K562 (cell line): ENCODE measurements at regions not wholly inside any gene's neighbourhood (a gene's known extent, or its start where the extent isn't known, plus 50 kb on each side); places are given as distances from the start of the nearest gene placed in this dataset.

ENCODE experiments used
- ATAC-seq: fragments of 200-7000 bp; cut with Tn5 transposase; 3 replicates; pipeline ENCODE4 v1.9.1; 2020; ENCODE audit warnings: moderate library complexity
- BruUV-seq: library from RNA; stranded (reverse); fragments of 400-500 nt; replicated peaks from 2 replicates; lab custom pipeline; 2021; lab: Mats Ljungman, UMichigan
- CTCF ChIA-PET: fragments of 300-600 bp; formaldehyde crosslinking; extraction: SDS; loops from one replicate; lab custom pipeline; 2021; ENCODE audit warnings: low intra/inter-chr PET ratio; lab: Yijun Ruan, JAX
- POLR2A ChIA-PET: fragments of 300-600, 350-650 bp; sonication (Branson Sonifier 250); formaldehyde crosslinking; extraction: SDS; loops from one replicate; lab custom pipeline; 2021; ENCODE audit warnings: antibody characterized with exemption, inconsistent platforms; lab: Yijun Ruan, JAX
- DNase-seq, 4 experiments: peaks; one replicate each; pipeline versions ENCODE4 v3.0.0 to v3.0.0-alpha.2; 2011 to 2018; ENCODE audit warnings: low spot score in 3 of 4, mixed read lengths in 3 of 4; ENCODE audit errors: extremely low read depth in 1 of 4
- FAIRE-seq: peaks from 2 replicates; lab custom pipeline; 2011; peaks lifted over from hg19 to GRCh38; lab: Jason Lieb, UNC
- H2AFZ ChIP-seq: 2 replicates; pipeline ENCODE4 v1.6.0; 2011; ENCODE audit warnings: low read depth, low read length, control low read depth, inconsistent platforms
- H3K27ac ChIP-seq: fragments of 200-600 bp; 3 replicates; pipeline ENCODE4 v1.8.0; 2011; ENCODE audit warnings: low read depth, mild to moderate bottlenecking, control low read depth, inconsistent platforms, low read length, moderate library complexity, mixed read lengths; ENCODE audit errors: extremely low read depth
- H3K27me3 ChIP-seq, 2 experiments: fragments of 300-600 bp in 1 of 2; 2 replicates in 1 of 2; 3 replicates in 1 of 2; pipeline versions ENCODE4 v1.6.0 to v1.8.0; 2011; ENCODE audit warnings: inconsistent platforms in 2 of 2, low read length in 2 of 2, mild to moderate bottlenecking in 1 of 2, mixed read lengths in 1 of 2, moderate library complexity in 1 of 2; ENCODE audit not compliant: control insufficient read depth in 2 of 2, insufficient read depth in 2 of 2
- H3K36me3 ChIP-seq: fragments of 300-600 bp; 3 replicates; pipeline ENCODE4 v1.8.0; 2011; ENCODE audit warnings: mild to moderate bottlenecking, low read length, inconsistent platforms; ENCODE audit not compliant: control insufficient read depth, insufficient read depth
- H3K4me1 ChIP-seq, 2 experiments: fragments of 200-600 bp in 1 of 2; replicated peaks in 1 of 2; 2 replicates in 1 of 2; 3 replicates in 1 of 2; pipeline versions ENCODE4 v1.5.1 to v1.8.0; 2011; ENCODE audit warnings: inconsistent platforms in 2 of 2, low read length in 2 of 2, mild to moderate bottlenecking in 1 of 2, mixed read lengths in 1 of 2, moderate library complexity in 1 of 2; ENCODE audit not compliant: control insufficient read depth in 2 of 2, insufficient read depth in 2 of 2
- H3K4me2 ChIP-seq: 2 replicates; pipeline ENCODE4 v1.6.1; 2011; ENCODE audit warnings: low read length, control low read depth, inconsistent platforms, mixed read lengths; ENCODE audit not compliant: insufficient read depth
- H3K4me3 ChIP-seq: fragments of 200-600 bp; sonication (generic), shearing (Covaris generic); 2 replicates; pipeline ENCODE4 v1.5.1; 2016; ENCODE audit warnings: control low read depth, inconsistent platforms
- H3K79me2 ChIP-seq: fragments of 200-600 bp; 3 replicates; pipeline ENCODE4 v1.8.0; 2011; ENCODE audit warnings: low read length, inconsistent platforms; ENCODE audit not compliant: control insufficient read depth, insufficient read depth
- H3K9ac ChIP-seq, 2 experiments: 2 replicates each; pipeline versions ENCODE4 v1.6.0 to v1.6.1; 2011; ENCODE audit warnings: low read depth in 2 of 2, low read length in 2 of 2, control low read depth in 1 of 2, inconsistent platforms in 1 of 2, mild to moderate bottlenecking in 1 of 2, mixed read lengths in 1 of 2; ENCODE audit not compliant: insufficient read depth in 1 of 2
- H3K9me1 ChIP-seq: one replicate; pipeline ENCODE4 v1.6.0; 2011; ENCODE audit warnings: inconsistent platforms, mild to moderate bottlenecking, low read length, moderate library complexity; ENCODE audit not compliant: control insufficient read depth, insufficient read depth
- H3K9me3 ChIP-seq: replicated peaks from 2 replicates; pipeline ENCODE4 v1.5.1; 2011; ENCODE audit warnings: low read depth, low read length, inconsistent platforms; ENCODE audit not compliant: control insufficient read depth, insufficient read depth
- H4K20me1 ChIP-seq: replicated peaks from 2 replicates; pipeline ENCODE4 v1.6.1; 2011; ENCODE audit warnings: low read length, inconsistent platforms, mixed read lengths; ENCODE audit not compliant: control insufficient read depth, insufficient read depth
- NFIC ChIP-seq: fragments of 450-650 bp; IDR thresholded peaks from 2 replicates; pipeline ENCODE4 v1.6.1; 2017; ENCODE audit warnings: mild to moderate bottlenecking, inconsistent platforms
- ZBTB11 ChIP-seq, 3 experiments: fragments of 200-800 bp in 1 of 3; fragments of 250-450 bp in 1 of 3; fragments of 450-650 bp in 1 of 3; sonication (Bioruptor Pico) in 1 of 3; sonication (Bioruptor generic) in 1 of 3; formaldehyde crosslinking in 1 of 3; IDR thresholded peaks; 2 replicates each; pipeline versions ENCODE4 v1.6.1 to v1.8.0; 2016 to 2022; ENCODE audit warnings: mild to moderate bottlenecking in 2 of 3, missing genetic modification characterization in 2 of 3, missing compliant biosample characterization in 1 of 3, moderate library complexity in 1 of 3
- ZNF146 ChIP-seq: IDR thresholded peaks from one replicate; pipeline ENCODE4 v1.6.1; 2018; ENCODE audit warnings: missing compliant biosample characterization; ENCODE audit not compliant: unreplicated experiment
- WGBS: fragments of 100-300 bp; shearing (Covaris generic); methylation state at CpG from one replicate; pipeline ENCODE4 v1.1.6; 2016; ENCODE audit warnings: low coverage, mixed read lengths; ENCODE audit not compliant: insufficient coverage; ENCODE audit errors: missing lambda C conversion rate; 5-methylcytosine and 5-hydroxymethylcytosine counted together
- in situ Hi-C: fragments of 300-500 bp; cut with MboI; formaldehyde crosslinking; loops from 4 replicates; pipeline ENCODE4 v1.15.0; 2018; ENCODE audit warnings: inconsistent platforms, mixed read lengths
- intact Hi-C: fragments of 100-400 bp; cut with micrococcal nuclease; formaldehyde crosslinking; loops from 2 replicates; pipeline ENCODE4 v1.14.2; 2022

GRCh38 chr7:17601921-17602320 lies 303.5 kb downstream of the AHR start (continued):
- TF ChIP-seq ZBTB11 (CRISPR knock-in tag; IDR thresholded peaks at IDR 0.05) = no peak

GRCh38 chr7:17608114-17608833 lies 309.8 kb downstream of the AHR start:
- Histone ChIP-seq H4K20me1 (no peaks in the 10 kb centered on the region), H3K79me2 (no peaks in the 10 kb centered on the region), H3K9me3 (no peaks in the 10 kb centered on the region), H3K4me1 (no peaks in the 10 kb centered on the region), H3K9ac (no peak overlapping the region), H2AFZ (no peak overlapping the region), H3K4me2 (no peak overlapping the region), H3K9me1 (no peaks in the 10 kb centered on the region), H3K36me3 (no peaks in the 10 kb centered on the region), H3K4me3 (no peak overlapping the region), H3K27me3 (no peaks in the 10 kb centered on the region), H3K27ac (no peak overlapping the region)
- intact Hi-C loops (no loop called here), in situ Hi-C loops (no loop called here)
- TF ChIP-seq ZNF146 = no peak
- TF ChIP-seq NFIC = no peak
- WGBS = 0% methylated on average over 1 of the region's 1 CpG
- ATAC-seq (no peak), DNase-seq (no peak), FAIRE-seq (no peak)
- BruUV-seq = no TSS peak
- CTCF ChIA-PET = no interaction called here
- POLR2A ChIA-PET = no interaction called here
